OCI-LY1 (cell line): ENCODE measurements at regions not wholly inside any gene's neighbourhood (a gene's known extent, or its start where the extent isn't known, plus 50 kb on each side); places are given as distances from the start of the nearest gene placed in this dataset.

Experiments
- H2AFZ ChIP-seq: fragments of 200-600 bp; sonication (generic), shearing (Covaris generic); 2 replicates; pipeline ENCODE4 v1.6.0; 2014; ENCODE audit warnings: antibody characterized with exemption, mild to moderate bottlenecking, low read length
- H3F3A ChIP-seq: fragments of 200-600 bp; sonication (generic), shearing (Covaris generic); 2 replicates; pipeline ENCODE4 v1.6.0; 2014; ENCODE audit warnings: mild to moderate bottlenecking, antibody characterized with exemption, low read length, moderate library complexity; ENCODE audit not compliant: insufficient read depth
- H3K27ac ChIP-seq: fragments of 200-600 bp; sonication (generic); 2 replicates; pipeline ENCODE4 v1.5.1; 2014; ENCODE audit warnings: low read length, mixed run types, mild to moderate bottlenecking, low read depth; ENCODE audit not compliant: poor library complexity, severe bottlenecking
- H3K27me3 ChIP-seq: fragments of 200-600 bp; sonication (generic); 2 replicates; pipeline ENCODE4 v1.6.0; 2014; ENCODE audit warnings: antibody characterized with exemption, mild to moderate bottlenecking, low read length, moderate library complexity; ENCODE audit not compliant: insufficient read depth
- H3K36me3 ChIP-seq: fragments of 200-600 bp; sonication (generic); 2 replicates; pipeline ENCODE4 v1.6.1; 2014; ENCODE audit warnings: mild to moderate bottlenecking, antibody characterized with exemption, low read length, moderate library complexity, mixed read lengths; ENCODE audit not compliant: insufficient read depth
- H3K4me1 ChIP-seq: fragments of 200-600 bp; sonication (generic); 2 replicates; pipeline ENCODE4 v1.5.1; 2014; ENCODE audit warnings: mild to moderate bottlenecking, low read length, moderate library complexity; ENCODE audit not compliant: insufficient read depth, severe bottlenecking
- H3K4me2 ChIP-seq: fragments of 200-600 bp; sonication (generic), shearing (Covaris generic); 2 replicates; pipeline ENCODE4 v1.6.1; 2014; ENCODE audit warnings: low read length
- H3K4me3 ChIP-seq: fragments of 200-600 bp; sonication (generic); 2 replicates; pipeline ENCODE4 v1.5.1; 2014; ENCODE audit warnings: low read length, low read depth, mild to moderate bottlenecking, mixed read lengths; ENCODE audit not compliant: poor library complexity, severe bottlenecking
- H3K79me2 ChIP-seq: fragments of 200-600 bp; shearing (Covaris generic); 2 replicates; pipeline ENCODE4 v1.6.1; 2016; ENCODE audit warnings: mixed run types, low read length, mixed read lengths; ENCODE audit not compliant: insufficient read depth
- H3K9ac ChIP-seq: fragments of 200-600 bp; sonication (generic), shearing (Covaris generic); 2 replicates; pipeline ENCODE4 v1.6.1; 2014; ENCODE audit warnings: mild to moderate bottlenecking, low read length, mixed read lengths
- H3K9me2 ChIP-seq: fragments of 200-600 bp; sonication (generic), shearing (Covaris generic); 2 replicates; pipeline ENCODE4 v1.6.1; 2014; ENCODE audit warnings: low read depth, mild to moderate bottlenecking, low read length, mixed read lengths
- H3K9me3 ChIP-seq: fragments of 200-600 bp; shearing (Covaris generic); 2 replicates; pipeline ENCODE4 v1.6.1; 2014; ENCODE audit warnings: low read length, mixed read lengths
- H4K20me1 ChIP-seq: fragments of 200-600 bp; sonication (generic), shearing (Covaris generic); 2 replicates; pipeline ENCODE4 v1.6.0; 2016; ENCODE audit warnings: mild to moderate bottlenecking, low read length; ENCODE audit not compliant: insufficient read depth
- CTCF ChIP-seq: fragments of 200-600 bp; sonication (generic), shearing (Covaris generic); IDR thresholded peaks from 2 replicates; pipeline ENCODE4 v1.5.1; 2017; ENCODE audit warnings: mild to moderate bottlenecking, antibody characterized with exemption, low read length, moderate library complexity, mixed read lengths
- EZH2 ChIP-seq: fragments of 200-600 bp; sonication (generic), shearing (Covaris generic); IDR thresholded peaks from 2 replicates; pipeline ENCODE4 v1.8.0; 2017; ENCODE audit warnings: borderline replicate concordance, mixed run types, mild to moderate bottlenecking, antibody characterized with exemption, low read length, moderate library complexity, mixed read lengths

- H2AFZ ChIP-seq: no peak overlapping the region
- H3K4me2 ChIP-seq: no peak overlapping the region
- no peak overlapping the region for H3K4me3 ChIP-seq
- H3K9me2 ChIP-seq: no peaks in the 10 kb centered on the region
- TF ChIP-seq CTCF: no peak
- TF ChIP-seq EZH2: no peak
- no peaks in the 10 kb centered on the region for H3K79me2 ChIP-seq
- H3K9me3 ChIP-seq: no peaks in the 10 kb centered on the region
- no peaks in the 10 kb centered on the region for H4K20me1 ChIP-seq
- H3K27ac ChIP-seq: no peak overlapping the region
- H3K4me1 ChIP-seq: no peaks in the 10 kb centered on the region
- H3F3A ChIP-seq: no peaks in the 10 kb centered on the region
- H3K36me3 ChIP-seq: no peaks in the 10 kb centered on the region
- no peaks in the 10 kb centered on the region for H3K27me3 ChIP-seq
- H3K9ac ChIP-seq: no peak overlapping the region
Measured at GRCh38 chr9:80592413-80592812, 1020.6 kb downstream of the TLE4 start.

GRCh38 chr9:80586786-80587330 is 1015.1 kb downstream of the TLE4 start:
- Histone ChIP-seq H3K9ac (no peak overlapping the region), H3K4me1 (no peaks in the 10 kb centered on the region), H4K20me1 (no peaks in the 10 kb centered on the region), H2AFZ (no peak overlapping the region), H3K4me3 (no peak overlapping the region), H3K27me3 (no peaks in the 10 kb centered on the region), H3F3A (no peaks in the 10 kb centered on the region), H3K9me2 (no peaks in the 10 kb centered on the region), H3K79me2 (no peaks in the 10 kb centered on the region), H3K9me3 (no peaks in the 10 kb centered on the region), H3K4me2 (no peak overlapping the region), H3K27ac (no peak overlapping the region), H3K36me3 (no peaks in the 10 kb centered on the region)
- TF ChIP-seq CTCF (no peak), EZH2 (no peak)

DNA sequence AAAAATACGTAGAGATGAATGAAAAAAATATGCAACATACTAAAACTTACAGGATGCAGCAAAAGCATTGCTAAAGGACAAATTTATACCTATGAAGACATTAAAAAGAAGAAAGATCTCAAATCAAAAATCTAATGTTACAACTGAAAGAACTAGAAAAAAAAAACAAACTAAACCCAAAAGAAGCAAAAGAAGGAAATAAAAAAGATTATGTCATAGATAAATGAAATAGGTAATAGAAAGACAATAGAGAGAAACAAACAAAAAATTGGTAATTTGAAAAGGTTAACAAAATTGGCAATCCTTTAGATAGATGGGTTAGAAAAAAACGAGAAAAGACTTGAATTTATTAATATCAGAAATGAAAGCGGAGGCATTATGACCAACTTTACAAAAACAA is 1000.2 kb downstream of the TLE4 start:
- Histone ChIP-seq H3K9ac (no peak overlapping the region), H3K27me3 (no peaks in the 10 kb centered on the region), H3K27ac (no peak overlapping the region), H3K4me3 (no peak overlapping the region), H3K4me1 (no peaks in the 10 kb centered on the region), H3K9me3 (no peaks in the 10 kb centered on the region), H4K20me1 (no peaks in the 10 kb centered on the region), H2AFZ (no peak overlapping the region), H3K79me2 (no peaks in the 10 kb centered on the region), H3K9me2 (no peaks in the 10 kb centered on the region), H3K4me2 (no peak overlapping the region), H3F3A (no peaks in the 10 kb centered on the region), H3K36me3 (no peaks in the 10 kb centered on the region)
- TF ChIP-seq CTCF (no peak), EZH2 (no peak)
